ENCODE measurements at regions not wholly inside any gene's neighbourhood (a gene's known extent, or its start where the extent isn't known, plus 50 kb on each side); places are given as distances from the start of the nearest gene placed in this dataset.

DNA sequence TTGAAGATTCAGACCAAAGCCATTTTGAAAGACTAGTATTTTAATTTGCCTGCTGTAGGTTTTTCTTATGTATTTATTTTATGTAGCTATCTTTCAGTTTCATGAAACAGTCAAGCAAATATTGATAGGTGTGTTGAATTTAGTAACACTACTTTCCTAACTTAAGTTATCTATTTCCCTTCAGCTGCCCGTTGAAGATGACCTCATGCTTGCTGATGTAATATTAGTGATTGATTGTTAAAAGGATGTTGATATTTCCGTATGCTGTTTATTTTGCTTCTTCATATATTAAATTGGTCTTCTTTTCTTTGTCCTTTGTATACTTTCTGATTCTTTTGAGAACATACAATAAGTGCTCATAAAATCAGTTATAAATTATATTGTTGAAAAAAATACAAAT lies 86.8 kb upstream of the CHORDC1 start:
- TF ChIP-seq, protein P1, sequence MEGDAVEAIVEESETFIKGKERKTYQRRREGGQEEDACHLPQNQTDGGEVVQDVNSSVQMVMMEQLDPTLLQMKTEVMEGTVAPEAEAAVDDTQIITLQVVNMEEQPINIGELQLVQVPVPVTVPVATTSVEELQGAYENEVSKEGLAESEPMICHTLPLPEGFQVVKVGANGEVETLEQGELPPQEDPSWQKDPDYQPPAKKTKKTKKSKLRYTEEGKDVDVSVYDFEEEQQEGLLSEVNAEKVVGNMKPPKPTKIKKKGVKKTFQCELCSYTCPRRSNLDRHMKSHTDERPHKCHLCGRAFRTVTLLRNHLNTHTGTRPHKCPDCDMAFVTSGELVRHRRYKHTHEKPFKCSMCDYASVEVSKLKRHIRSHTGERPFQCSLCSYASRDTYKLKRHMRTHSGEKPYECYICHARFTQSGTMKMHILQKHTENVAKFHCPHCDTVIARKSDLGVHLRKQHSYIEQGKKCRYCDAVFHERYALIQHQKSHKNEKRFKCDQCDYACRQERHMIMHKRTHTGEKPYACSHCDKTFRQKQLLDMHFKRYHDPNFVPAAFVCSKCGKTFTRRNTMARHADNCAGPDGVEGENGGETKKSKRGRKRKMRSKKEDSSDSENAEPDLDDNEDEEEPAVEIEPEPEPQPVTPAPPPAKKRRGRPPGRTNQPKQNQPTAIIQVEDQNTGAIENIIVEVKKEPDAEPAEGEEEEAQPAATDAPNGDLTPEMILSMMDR (IDR thresholded peaks at IDR 0.05; ENCODE audit: poor library complexity) = no peak
- TF ChIP-seq EZH2 (IDR thresholded peaks at IDR 0.05; ENCODE audit: borderline replicate concordance) = no peak
- no peak for TF ChIP-seq EZH2phosphoT487 (IDR thresholded peaks at IDR 0.05; ENCODE audit: low read depth, severe bottlenecking, unreplicated experiment)

All from hepatocyte (in vitro differentiated cells).